ENCODE measurements at regions not wholly inside any gene's neighbourhood (a gene's known extent, or its start where the extent isn't known, plus 50 kb on each side); places are given as distances from the start of the nearest gene placed in this dataset.

- TF ChIP-seq CTCF (IDR thresholded peaks at IDR 0.05; ENCODE audit: low read depth, low read length): no peak
- H3K9me3 ChIP-seq (ENCODE audit: severe bottlenecking): no peaks in the 10 kb centered on the region
- no peaks in the 10 kb centered on the region for H3K27me3 ChIP-seq (ENCODE audit: insufficient read depth, low read depth, severe bottlenecking)
Observed at GRCh38 chr6:120553353-120553752, 780.9 kb downstream of the TBC1D32 start.

GRCh38 chr6:120545353-120545752 is 788.9 kb downstream of the TBC1D32 start:
- no peaks in the 10 kb centered on the region for H3K36me3 ChIP-seq
- no peaks in the 10 kb centered on the region for H3K27me3 ChIP-seq (ENCODE audit: insufficient read depth, low read depth, severe bottlenecking)
- TF ChIP-seq CTCF (IDR thresholded peaks at IDR 0.05; ENCODE audit: low read depth, low read length): no peak

More at GRCh38 chr6:120553353-120553752, 780.9 kb downstream of the TBC1D32 start:
- Histone ChIP-seq H3K36me3 (no peaks in the 10 kb centered on the region), H3K27ac (no peak overlapping the region), H3K4me3 (ENCODE audit: low read depth, low read length) (no peak overlapping the region)
- no peak for DNase-seq

GRCh38 chr6:120534954-120535353 is 799.3 kb downstream of the TBC1D32 start:
- Histone ChIP-seq H3K27ac (no peak overlapping the region), H3K27me3 (ENCODE audit: insufficient read depth, low read depth, severe bottlenecking) (no peaks in the 10 kb centered on the region), H3K36me3 (no peaks in the 10 kb centered on the region), H3K4me3 (ENCODE audit: low read depth, low read length) (no peak overlapping the region), H3K9me3 (ENCODE audit: severe bottlenecking) (no peaks in the 10 kb centered on the region)
- no peak for DNase-seq
- no peak for TF ChIP-seq CTCF (IDR thresholded peaks at IDR 0.05; ENCODE audit: low read depth, low read length)

More at GRCh38 chr6:120545353-120545752, 788.9 kb downstream of the TBC1D32 start:
- Histone ChIP-seq H3K27ac (no peak overlapping the region), H3K9me3 (ENCODE audit: severe bottlenecking) (no peaks in the 10 kb centered on the region), H3K4me3 (ENCODE audit: low read depth, low read length) (no peak overlapping the region)
- no peak for DNase-seq

DNA sequence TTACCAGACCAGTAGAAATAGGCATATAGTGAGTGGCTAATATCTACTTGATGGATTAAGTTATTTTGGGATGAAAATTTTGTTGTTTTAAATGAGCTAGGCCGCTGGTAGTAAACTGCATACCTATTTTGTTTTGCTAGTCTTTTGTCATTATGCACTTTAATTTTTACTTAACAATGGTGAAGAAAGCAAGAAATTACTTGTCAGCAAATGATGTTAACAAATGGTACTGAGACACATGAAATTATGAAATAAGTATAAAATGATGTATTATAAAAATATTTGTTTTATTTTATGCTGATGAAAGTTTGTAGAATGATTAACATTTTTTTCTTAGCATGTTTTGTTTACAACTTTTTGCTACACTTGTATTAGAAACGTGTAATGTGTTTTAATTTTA is 807.7 kb downstream of the TBC1D32 start:
- Histone ChIP-seq H3K9me3 (ENCODE audit: severe bottlenecking) (no peaks in the 10 kb centered on the region), H3K27ac (no peak overlapping the region), H3K36me3 (no peaks in the 10 kb centered on the region), H3K27me3 (ENCODE audit: insufficient read depth, low read depth, severe bottlenecking) (no peaks in the 10 kb centered on the region), H3K4me3 (ENCODE audit: low read depth, low read length) (no peak overlapping the region)
- no peak for DNase-seq
- no peak for TF ChIP-seq CTCF (IDR thresholded peaks at IDR 0.05; ENCODE audit: low read depth, low read length)

- TF ChIP-seq CTCF (IDR thresholded peaks at IDR 0.05; ENCODE audit: low read depth, low read length): no peak
- no peaks in the 10 kb centered on the region for H3K27me3 ChIP-seq (ENCODE audit: insufficient read depth, low read depth, severe bottlenecking)
- no peak for DNase-seq
- no peaks in the 10 kb centered on the region for H3K9me3 ChIP-seq (ENCODE audit: severe bottlenecking)
- no peaks in the 10 kb centered on the region for H3K36me3 ChIP-seq
- H3K27ac ChIP-seq: no peak overlapping the region
- H3K4me3 ChIP-seq (ENCODE audit: low read depth, low read length): no peak overlapping the region
Observed at GRCh38 chr6:120514544-120514943, 819.7 kb downstream of the TBC1D32 start.

DNA sequence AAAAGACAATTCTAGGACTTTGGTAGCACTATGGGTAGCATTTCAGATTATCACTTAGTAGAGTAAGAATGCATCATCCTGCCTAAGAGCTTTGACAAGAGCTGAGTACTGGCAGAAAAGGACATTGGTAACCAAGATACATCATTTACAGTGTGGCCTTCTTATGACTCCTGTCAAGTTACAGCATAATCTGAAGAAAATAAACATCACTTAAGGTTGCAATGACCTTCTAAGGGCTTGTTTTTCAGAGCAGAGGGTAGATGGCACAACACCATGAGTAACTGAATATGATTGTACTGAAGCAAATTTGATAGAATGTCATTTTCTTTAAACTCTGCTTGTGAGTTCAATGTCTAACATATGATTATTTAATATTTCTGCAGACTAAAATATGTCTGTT is 822.6 kb downstream of the TBC1D32 start:
- H3K36me3 ChIP-seq: no peaks in the 10 kb centered on the region
- no peak overlapping the region for H3K4me3 ChIP-seq (ENCODE audit: low read depth, low read length)
- no peak for DNase-seq
- H3K27me3 ChIP-seq (ENCODE audit: insufficient read depth, low read depth, severe bottlenecking): no peaks in the 10 kb centered on the region
- no peaks in the 10 kb centered on the region for H3K9me3 ChIP-seq (ENCODE audit: severe bottlenecking)
- no peak for TF ChIP-seq CTCF (IDR thresholded peaks at IDR 0.05; ENCODE audit: low read depth, low read length)
- H3K27ac ChIP-seq: no peak overlapping the region
